GM13977 (cell line): ENCODE measurements at regions not wholly inside any gene's neighbourhood (a gene's known extent, or its start where the extent isn't known, plus 50 kb on each side); places are given as distances from the start of the nearest gene placed in this dataset.
"Not testable (repeated sequence)": the region's sequence is repeated elsewhere in the genome, so short reads cannot be mapped to it uniquely, and the experiment has no call there.

Experiments used
- DNase-seq: peaks from one replicate; pipeline ENCODE4 v3.0.0; 2012; ENCODE audit warnings: low spot score
- CTCF ChIP-seq: IDR thresholded peaks from 2 replicates; pipeline ENCODE4 v1.5.1; 2012; ENCODE audit warnings: mild to moderate bottlenecking, control low read depth; ENCODE audit not compliant: insufficient read depth; ENCODE audit errors: extremely low read depth, missing control alignments
- in situ Hi-C: fragments of 300-500 bp; cut with MboI; formaldehyde crosslinking; loops from one replicate; pipeline ENCODE4 v1.12.0; 2022; ENCODE audit warnings: low sequenced_read_pairs, low pct_unique_long_range_greater_than_20kb, mixed read lengths, inconsistent platforms; ENCODE audit not compliant: unreplicated experiment

- TF ChIP-seq CTCF, result no peak
Observed at GRCh38 chr16:51261919-51262318, 110.8 kb upstream of the SALL1 start.

GRCh38 chr16:51255349-51255972, 104.4 kb upstream of the SALL1 start:
- no peak for DNase-seq
- no peak for TF ChIP-seq CTCF
- in situ Hi-C loops, result no loop called here

More at GRCh38 chr16:51261919-51262318, 110.8 kb upstream of the SALL1 start:
- in situ Hi-C loops, result no loop called here
- no peak for DNase-seq

GRCh38 chr16:51254390-51254789, 103.3 kb upstream of the SALL1 start:
- DNase-seq, in situ Hi-C loops: not testable (repeated sequence)

GRCh38 chr16:51248217-51248616, 97.1 kb upstream of the SALL1 start:
- DNase-seq, result no peak
- no peak for TF ChIP-seq CTCF
- in situ Hi-C loops, result no loop called here

GRCh38 chr16:51245658-51245995, 94.6 kb upstream of the SALL1 start:
- no peak for DNase-seq
- TF ChIP-seq CTCF, result no peak
- in situ Hi-C loops, result no loop called here

- in situ Hi-C loops, result no loop called here
- DNase-seq, result no peak
- no peak for TF ChIP-seq CTCF
Observed at GRCh38 chr16:51244887-51245657, 94.0 kb upstream of the SALL1 start.

- no peak for DNase-seq
- TF ChIP-seq CTCF, result no peak
- in situ Hi-C loops, result no loop called here
Observed at GRCh38 chr16:51243936-51244436, 92.9 kb upstream of the SALL1 start.
